ENCODE measurements at regions not wholly inside any gene's neighbourhood (a gene's known extent, or its start where the extent isn't known, plus 50 kb on each side); places are given as distances from the start of the nearest gene placed in this dataset.

GRCh38 chr14:53553221-53553620, 400.1 kb upstream of the DDHD1 start:
- no peak overlapping the region for H3K9ac ChIP-seq (ENCODE audit: low read depth in 2 of 2, low read length in 2 of 2)
- no peak overlapping the region for H3K4me3 ChIP-seq
- H3K4me1 ChIP-seq, result no peaks in the 10 kb centered on the region
- H3K9me3 ChIP-seq, result no peaks in the 10 kb centered on the region
- no peak overlapping the region for H3K27ac ChIP-seq
- no peaks in the 10 kb centered on the region for H3K27me3 ChIP-seq
- H3K36me3 ChIP-seq, result no peaks in the 10 kb centered on the region
- intact Hi-C loops (cut with DNase I), result no loop called here
- no peak for DNase-seq
- TF ChIP-seq CTCF (IDR thresholded peaks at IDR 0.05), result no peak

DNA sequence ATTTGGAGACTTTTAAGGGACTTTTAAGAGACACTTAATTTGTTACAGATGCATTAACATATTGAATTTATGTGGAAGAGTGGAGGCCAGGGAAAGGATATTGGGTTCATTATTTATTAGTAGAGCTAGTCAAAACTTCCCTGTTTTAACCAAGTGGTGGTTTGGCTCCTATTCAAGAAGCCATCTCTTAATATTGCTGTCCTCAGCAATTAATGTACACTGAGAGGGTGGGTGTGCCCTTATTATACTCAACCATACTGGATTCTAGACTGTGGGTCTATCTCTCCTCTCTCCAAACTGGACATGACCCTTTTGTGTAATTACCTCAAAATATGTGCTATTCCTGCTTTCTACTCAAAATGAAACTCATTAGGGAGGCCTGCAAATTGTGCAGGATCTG, 398.7 kb upstream of the DDHD1 start:
- no peak overlapping the region for H3K4me3 ChIP-seq
- no peak for DNase-seq
- intact Hi-C loops (cut with DNase I), result no loop called here
- no peak for TF ChIP-seq CTCF (IDR thresholded peaks at IDR 0.05)
- no peaks in the 10 kb centered on the region for H3K27me3 ChIP-seq
- H3K9me3 ChIP-seq, result no peaks in the 10 kb centered on the region
- H3K27ac ChIP-seq, result no peak overlapping the region
- H3K9ac ChIP-seq (ENCODE audit: low read depth in 2 of 2, low read length in 2 of 2), result no peak overlapping the region
- H3K4me1 ChIP-seq, result no peaks in the 10 kb centered on the region
- no peaks in the 10 kb centered on the region for H3K36me3 ChIP-seq

- Histone ChIP-seq H3K27me3 (no peaks in the 10 kb centered on the region), H3K9ac (ENCODE audit: low read depth in 2 of 2, low read length in 2 of 2) (no peak overlapping the region), H3K4me3 (no peak overlapping the region), H3K9me3 (no peaks in the 10 kb centered on the region), H3K4me1 (no peaks in the 10 kb centered on the region), H3K36me3 (no peaks in the 10 kb centered on the region), H3K27ac (no peak overlapping the region)
- TF ChIP-seq CTCF (IDR thresholded peaks at IDR 0.05), result no peak
- DNase-seq, result no peak
- intact Hi-C loops (cut with DNase I), result no loop called here
These were observed 397.7 kb upstream of the DDHD1 start for GRCh38 chr14:53550776-53551175.

DNA sequence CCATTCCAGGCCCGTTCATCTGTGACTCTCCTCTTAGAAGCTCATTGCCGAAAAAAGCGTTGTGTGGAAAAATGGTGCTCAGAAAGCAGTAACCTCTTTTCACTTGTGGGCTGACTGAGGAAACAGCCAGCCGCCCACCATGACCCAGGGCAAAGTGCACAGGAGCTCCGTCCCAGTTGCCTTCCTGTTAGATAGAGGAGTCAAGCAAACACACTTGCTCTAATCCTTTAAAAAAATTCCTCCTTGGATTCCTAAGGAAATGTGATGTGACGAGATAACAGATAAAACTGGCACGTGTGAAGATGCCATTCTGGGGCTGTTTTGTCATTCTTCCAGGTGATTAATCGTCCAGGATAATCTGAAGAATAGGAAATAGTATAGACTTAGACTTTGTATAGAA, 396.8 kb upstream of the DDHD1 start:
- intact Hi-C loops (cut with DNase I), result loop anchor here (10.0 kb wide), 1 partner anchor 395 kb away; no protein-coding TSS in a partner anchor
- Histone ChIP-seq H3K4me3 (no peak overlapping the region), H3K27ac (no peak overlapping the region), H3K9me3 (no peaks in the 10 kb centered on the region), H3K27me3 (no peaks in the 10 kb centered on the region), H3K9ac (ENCODE audit: low read depth in 2 of 2, low read length in 2 of 2) (no peak overlapping the region), H3K36me3 (no peaks in the 10 kb centered on the region), H3K4me1 (no peaks in the 10 kb centered on the region)
- no peak for TF ChIP-seq CTCF (IDR thresholded peaks at IDR 0.05)
- DNase-seq, result no peak

DNA sequence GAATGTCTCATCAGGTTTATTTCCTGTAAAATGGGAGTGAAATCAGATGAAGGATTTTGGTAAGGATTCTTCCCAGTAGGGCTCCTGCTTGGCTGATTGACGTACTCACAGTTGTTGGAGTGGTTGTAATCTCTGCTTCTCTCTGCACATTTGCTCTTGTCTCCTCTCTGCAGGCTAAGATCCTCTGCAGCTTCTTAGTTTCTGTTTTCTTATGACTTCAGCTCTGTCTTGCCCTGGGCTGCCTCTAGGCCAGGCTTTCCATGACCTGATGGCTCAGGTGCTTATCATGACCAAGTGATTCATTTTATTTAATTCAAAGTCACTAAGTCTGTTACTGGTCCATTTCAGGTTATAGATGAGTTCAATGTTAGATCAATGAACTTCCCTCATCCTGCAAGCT, 394.5 kb upstream of the DDHD1 start:
- intact Hi-C loops (cut with DNase I), result loop anchor here (10.0 kb wide), 1 partner anchor 397 kb away; no protein-coding TSS in a partner anchor
- H3K9me3 ChIP-seq, result no peaks in the 10 kb centered on the region
- TF ChIP-seq CTCF (IDR thresholded peaks at IDR 0.05), result no peak

DNA sequence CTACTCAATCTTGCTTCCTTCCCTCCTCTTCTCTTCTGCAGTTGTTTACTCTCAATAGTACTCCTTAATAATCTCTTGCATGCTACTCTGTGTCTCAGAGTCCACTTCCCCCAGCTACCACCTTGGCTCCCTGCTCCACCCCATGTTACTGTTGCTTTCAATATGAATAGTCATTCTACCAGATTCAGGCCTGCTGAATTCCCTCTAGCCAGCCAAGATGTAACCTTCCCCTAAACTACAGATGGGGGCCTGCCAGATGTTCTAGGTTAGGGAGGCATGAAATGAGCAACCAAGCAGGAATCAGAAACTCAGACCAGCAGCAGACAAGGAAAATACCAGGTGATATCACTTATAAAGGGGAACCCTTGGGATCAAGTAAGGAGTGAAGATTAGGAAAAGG, 392.1 kb upstream of the DDHD1 start:
- no peak for DNase-seq
- intact Hi-C loops (cut with DNase I), result loop anchor here (10.0 kb wide), 1 partner anchor 400 kb away; no protein-coding TSS in a partner anchor
- no peaks in the 10 kb centered on the region for H3K36me3 ChIP-seq
- no peaks in the 10 kb centered on the region for H3K9me3 ChIP-seq
- no peak overlapping the region for H3K27ac ChIP-seq
- no peaks in the 10 kb centered on the region for H3K4me1 ChIP-seq
- no peak overlapping the region for H3K4me3 ChIP-seq
- no peaks in the 10 kb centered on the region for H3K27me3 ChIP-seq
- no peak for TF ChIP-seq CTCF (IDR thresholded peaks at IDR 0.05)
- no peak overlapping the region for H3K9ac ChIP-seq (ENCODE audit: low read depth in 2 of 2, low read length in 2 of 2)

More for the DNA sequence above, 394.5 kb upstream of the DDHD1 start:
- Histone ChIP-seq H3K9ac (ENCODE audit: low read depth in 2 of 2, low read length in 2 of 2) (no peak overlapping the region), H3K4me1 (no peaks in the 10 kb centered on the region), H3K27ac (no peak overlapping the region), H3K4me3 (no peak overlapping the region), H3K36me3 (no peaks in the 10 kb centered on the region), H3K27me3 (no peaks in the 10 kb centered on the region)
- no peak for DNase-seq

Measured in colonic mucosa (tissue), 4 donors.